ENCODE measurements at regions not wholly inside any gene's neighbourhood (a gene's known extent, or its start where the extent isn't known, plus 50 kb on each side); places are given as distances from the start of the nearest gene placed in this dataset.
"Not testable (repeated sequence)": the region's sequence is repeated elsewhere in the genome, so short reads cannot be mapped to it uniquely, and the experiment has no call there.

GRCh38 chr14:71628433-71628832 lies 303.8 kb upstream of the RGS6 start:
- no peak for DNase-seq

GRCh38 chr14:71629250-71629649 lies 303.0 kb upstream of the RGS6 start:
- no peak for DNase-seq

GRCh38 chr14:71629765-71630492 lies 302.3 kb upstream of the RGS6 start:
- DNase-seq, result no peak

- DNase-seq, result not testable (repeated sequence)
These were observed 301.2 kb upstream of the RGS6 start for GRCh38 chr14:71631030-71631429.

GRCh38 chr14:71632440-71632946 lies 299.7 kb upstream of the RGS6 start:
- DNase-seq, result no peak

GRCh38 chr14:71636076-71636475 lies 296.2 kb upstream of the RGS6 start:
- DNase-seq, result no peak

- no peak for DNase-seq
These were observed 295.3 kb upstream of the RGS6 start for GRCh38 chr14:71636820-71637471.

- DNase-seq, result no peak
These were observed 293.6 kb upstream of the RGS6 start for GRCh38 chr14:71638523-71639196.

- DNase-seq, result no peak
These were observed 289.5 kb upstream of the RGS6 start for GRCh38 chr14:71642715-71643114.

GRCh38 chr14:71645656-71646055 lies 286.6 kb upstream of the RGS6 start:
- no peak for DNase-seq

GRCh38 chr14:71646518-71646917 lies 285.7 kb upstream of the RGS6 start:
- DNase-seq, result no peak

- no peak for DNase-seq
These were observed 285.0 kb upstream of the RGS6 start for GRCh38 chr14:71647086-71647784.

- DNase-seq, result no peak
These were observed 283.5 kb upstream of the RGS6 start for GRCh38 chr14:71648725-71649124.

GRCh38 chr14:71650187-71650755 lies 282.0 kb upstream of the RGS6 start:
- no peak for DNase-seq

GRCh38 chr14:71651228-71651627 lies 281.0 kb upstream of the RGS6 start:
- DNase-seq, result peak in 3 of 51 donors; percentile 0 to 59 (median 5)

- no peak for DNase-seq
These were observed 279.9 kb upstream of the RGS6 start for GRCh38 chr14:71652368-71652767.

GRCh38 chr14:71654810-71655209 lies 277.4 kb upstream of the RGS6 start:
- DNase-seq, result no peak

GRCh38 chr14:71658261-71658860 lies 273.9 kb upstream of the RGS6 start:
- DNase-seq, result peak in 2 of 51 donors; percentile 7 to 35

GRCh38 chr14:71659159-71659558 lies 273.1 kb upstream of the RGS6 start:
- DNase-seq, result no peak

- DNase-seq, result no peak
These were observed 270.8 kb upstream of the RGS6 start for GRCh38 chr14:71661441-71661840.

GRCh38 chr14:71662291-71662790 lies 269.9 kb upstream of the RGS6 start:
- no peak for DNase-seq
